Peyer's patch (tissue), 4 donors: ENCODE measurements at regions not wholly inside any gene's neighbourhood (a gene's known extent, or its start where the extent isn't known, plus 50 kb on each side); places are given as distances from the start of the nearest gene placed in this dataset.

Source experiments
- POLR2A ChIP-seq, 2 donors: fragments of 450-650 bp; IDR thresholded peaks; one replicate each; pipeline ENCODE4 v1.5.1; 2017; ENCODE audit warnings: antibody characterized with exemption in 2 of 2, mild to moderate bottlenecking in 2 of 2, moderate library complexity in 2 of 2
- TF ChIP-seq, protein P1 (sequence below), 6 experiments: fragments of 450-650 bp in 4 of 6; fragments of 200-600 bp in 2 of 6; sonication (generic) in 1 of 6; IDR thresholded peaks; one replicate each; pipeline ENCODE4 v1.5.1; 2017 to 2019; ENCODE audit warnings: antibody characterized with exemption in 6 of 6, mild to moderate bottlenecking in 3 of 6, moderate library complexity in 1 of 6

GRCh38 chr13:80952158-80952557 lies 611.2 kb upstream of the SPRY2 start:
- TF ChIP-seq, protein P1, sequence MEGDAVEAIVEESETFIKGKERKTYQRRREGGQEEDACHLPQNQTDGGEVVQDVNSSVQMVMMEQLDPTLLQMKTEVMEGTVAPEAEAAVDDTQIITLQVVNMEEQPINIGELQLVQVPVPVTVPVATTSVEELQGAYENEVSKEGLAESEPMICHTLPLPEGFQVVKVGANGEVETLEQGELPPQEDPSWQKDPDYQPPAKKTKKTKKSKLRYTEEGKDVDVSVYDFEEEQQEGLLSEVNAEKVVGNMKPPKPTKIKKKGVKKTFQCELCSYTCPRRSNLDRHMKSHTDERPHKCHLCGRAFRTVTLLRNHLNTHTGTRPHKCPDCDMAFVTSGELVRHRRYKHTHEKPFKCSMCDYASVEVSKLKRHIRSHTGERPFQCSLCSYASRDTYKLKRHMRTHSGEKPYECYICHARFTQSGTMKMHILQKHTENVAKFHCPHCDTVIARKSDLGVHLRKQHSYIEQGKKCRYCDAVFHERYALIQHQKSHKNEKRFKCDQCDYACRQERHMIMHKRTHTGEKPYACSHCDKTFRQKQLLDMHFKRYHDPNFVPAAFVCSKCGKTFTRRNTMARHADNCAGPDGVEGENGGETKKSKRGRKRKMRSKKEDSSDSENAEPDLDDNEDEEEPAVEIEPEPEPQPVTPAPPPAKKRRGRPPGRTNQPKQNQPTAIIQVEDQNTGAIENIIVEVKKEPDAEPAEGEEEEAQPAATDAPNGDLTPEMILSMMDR (IDR thresholded peaks at IDR 0.05) = no peak
- no peak for TF ChIP-seq POLR2A (IDR thresholded peaks at IDR 0.05)
